H9 (cell line): ENCODE measurements at regions not wholly inside any gene's neighbourhood (a gene's known extent, or its start where the extent isn't known, plus 50 kb on each side); places are given as distances from the start of the nearest gene placed in this dataset.

Experiments
- DNase-seq: peaks from one replicate; pipeline ENCODE4 v3.0.0-alpha.2; 2017
- H2AFZ ChIP-seq: one replicate; pipeline ENCODE4 v1.6.1; 2013; ENCODE audit warnings: mild to moderate bottlenecking, low read length, control low read depth, moderate library complexity
- H2AK5ac ChIP-seq: 2 replicates; pipeline ENCODE4 v1.6.1; 2013; ENCODE audit warnings: low read length, control low read depth, mixed read lengths; ENCODE audit not compliant: insufficient read length
- H2BK120ac ChIP-seq: one replicate; pipeline ENCODE4 v1.6.1; 2013; ENCODE audit warnings: low read depth, mild to moderate bottlenecking, low read length, control low read depth, inconsistent platforms; ENCODE audit not compliant: poor library complexity, severe bottlenecking
- H2BK12ac ChIP-seq: 2 replicates; pipeline ENCODE4 v1.6.1; 2013; ENCODE audit warnings: low read length, control low read depth, mixed read lengths, low read depth; ENCODE audit not compliant: insufficient read length
- H2BK15ac ChIP-seq: 2 replicates; pipeline ENCODE4 v1.6.1; 2013; ENCODE audit warnings: low read depth, low read length, control low read depth
- H2BK20ac ChIP-seq: one replicate; pipeline ENCODE4 v1.6.1; 2013; ENCODE audit warnings: low read depth, mild to moderate bottlenecking, low read length, control low read depth, inconsistent platforms; ENCODE audit not compliant: poor library complexity, severe bottlenecking
- H2BK5ac ChIP-seq: 2 replicates; pipeline ENCODE4 v1.6.1; 2013; ENCODE audit warnings: low read length, control low read depth, mixed read lengths; ENCODE audit not compliant: insufficient read length
- H3K14ac ChIP-seq: 2 replicates; pipeline ENCODE4 v1.6.1; 2013; ENCODE audit warnings: low read length, control low read depth; ENCODE audit not compliant: insufficient read depth
- H3K18ac ChIP-seq: 2 replicates; pipeline ENCODE4 v1.6.1; 2013; ENCODE audit warnings: low read depth, mild to moderate bottlenecking, mixed read lengths, low read length, control low read depth; ENCODE audit not compliant: insufficient read length
- H3K23ac ChIP-seq: 2 replicates; pipeline ENCODE4 v1.6.1; 2013; ENCODE audit warnings: low read length, control low read depth, mixed read lengths, low read depth; ENCODE audit not compliant: insufficient read length
- H3K23me2 ChIP-seq: 2 replicates; pipeline ENCODE4 v1.6.1; 2013; ENCODE audit warnings: low read depth, mild to moderate bottlenecking, mixed read lengths, low read length, control low read depth; ENCODE audit not compliant: insufficient read length, poor library complexity, severe bottlenecking
- H3K27ac ChIP-seq: 2 replicates; pipeline ENCODE4 v1.5.1; 2013; ENCODE audit warnings: low read length, control low read depth, mixed read lengths, low read depth; ENCODE audit not compliant: insufficient read length
- H3K27me3 ChIP-seq: 2 replicates; pipeline ENCODE4 v1.6.1; 2013; ENCODE audit warnings: low read length, control low read depth, inconsistent platforms; ENCODE audit not compliant: insufficient read depth
- H3K4ac ChIP-seq: 2 replicates; pipeline ENCODE4 v1.6.1; 2013; ENCODE audit warnings: low read depth, mild to moderate bottlenecking, control low read depth, inconsistent platforms, low read length, moderate library complexity
- H3K4me1 ChIP-seq: 2 replicates; pipeline ENCODE4 v1.6.1; 2013; ENCODE audit warnings: low read length, control low read depth, inconsistent platforms; ENCODE audit not compliant: insufficient read depth
- H3K4me2 ChIP-seq: 2 replicates; pipeline ENCODE4 v1.6.1; 2013; ENCODE audit warnings: low read length, control low read depth, mixed read lengths; ENCODE audit not compliant: insufficient read length, insufficient read depth
- H3K56ac ChIP-seq: 2 replicates; pipeline ENCODE4 v1.6.1; 2013; ENCODE audit warnings: low read depth, mild to moderate bottlenecking, mixed read lengths, low read length, control low read depth; ENCODE audit not compliant: insufficient read length
- H3K79me1 ChIP-seq: 2 replicates; pipeline ENCODE4 v1.6.1; 2013; ENCODE audit warnings: low read depth, mild to moderate bottlenecking, moderate library complexity, low read length, control low read depth, inconsistent platforms; ENCODE audit not compliant: insufficient read depth, poor library complexity, severe bottlenecking
- H3K79me2 ChIP-seq: 2 replicates; pipeline ENCODE4 v1.6.1; 2013; ENCODE audit warnings: low read length, control low read depth, inconsistent platforms; ENCODE audit not compliant: insufficient read depth
- H3K9ac ChIP-seq: 2 replicates; pipeline ENCODE4 v1.6.1; 2013; ENCODE audit warnings: low read length, control low read depth, mixed read lengths; ENCODE audit not compliant: insufficient read length; ENCODE audit errors: extremely low read depth
- H3K9me3 ChIP-seq: one replicate; pipeline ENCODE4 v1.6.1; 2013; ENCODE audit warnings: low read depth, low read length, inconsistent platforms; ENCODE audit not compliant: control insufficient read depth
- H3T11ph ChIP-seq: one replicate; pipeline ENCODE4 v1.6.1; 2013; ENCODE audit warnings: mild to moderate bottlenecking, low read length, control low read depth, inconsistent platforms
- H4K20me1 ChIP-seq: one replicate; pipeline ENCODE4 v1.6.1; 2013; ENCODE audit not compliant: control insufficient read depth, insufficient read length, insufficient read depth
- H4K5ac ChIP-seq: 2 replicates; pipeline ENCODE4 v1.6.1; 2013; ENCODE audit warnings: low read depth, mild to moderate bottlenecking, mixed read lengths, low read length, control low read depth; ENCODE audit not compliant: insufficient read length
- H4K8ac ChIP-seq: replicated peaks from 2 replicates; pipeline ENCODE4 v1.6.1; 2013; ENCODE audit warnings: low read length, control low read depth, mixed read lengths, low read depth; ENCODE audit not compliant: insufficient read length
- H4K91ac ChIP-seq: 2 replicates; pipeline ENCODE4 v1.6.1; 2013; ENCODE audit warnings: low read depth, mild to moderate bottlenecking, moderate library complexity, mixed read lengths, low read length, control low read depth; ENCODE audit not compliant: insufficient read length
- H3K27ac Mint-ChIP-seq, 3 experiments: 2 replicates in 2 of 3; 3 replicates in 1 of 3; pipeline ENCODE4 v1.8.0; 2020 to 2021; ENCODE audit warnings: mixed read lengths in 3 of 3, mild to moderate bottlenecking in 1 of 3, moderate library complexity in 1 of 3
- H3K27me3 Mint-ChIP-seq: 2 replicates; pipeline ENCODE4 v1.8.0; 2021; ENCODE audit warnings: low read depth, mild to moderate bottlenecking, moderate library complexity, mixed read lengths
- H3K36me3 Mint-ChIP-seq, 3 experiments: 2 replicates in 2 of 3; 3 replicates in 1 of 3; pipeline ENCODE4 v1.8.0; 2020 to 2021; ENCODE audit warnings: low read depth in 3 of 3, mixed read lengths in 3 of 3; ENCODE audit not compliant: insufficient read depth in 1 of 3
- H3K4me1 Mint-ChIP-seq, 2 experiments: 2 replicates each; pipeline ENCODE4 v1.8.0; 2020; ENCODE audit warnings: mixed read lengths in 2 of 2
- H3K4me3 Mint-ChIP-seq, 2 experiments: 2 replicates in 1 of 2; 3 replicates in 1 of 2; pipeline ENCODE4 v1.8.0; 2020 to 2021; ENCODE audit warnings: mild to moderate bottlenecking in 2 of 2, mixed read lengths in 2 of 2, moderate library complexity in 1 of 2
- H3K9me3 Mint-ChIP-seq, 2 experiments: 2 replicates in 1 of 2; 3 replicates in 1 of 2; pipeline ENCODE4 v1.8.0; 2020; ENCODE audit warnings: mild to moderate bottlenecking in 2 of 2, mixed read lengths in 2 of 2, moderate library complexity in 1 of 2
- CTCF ChIP-seq: fragments of 200-600 bp; sonication (generic); conservative IDR thresholded peaks from 3 replicates; pipeline ENCODE4 v1.8.0; 2021; ENCODE audit warnings: antibody characterized with exemption, mild to moderate bottlenecking
- WGBS: extraction: QIAGEN DNeasy Blood & Tissue Kit; methylation state at CpG from one replicate; pipeline ENCODE4 v1.1.7; 2013; ENCODE audit warnings: missing lambda C conversion rate, low lambda C conversion rate, mixed read lengths; ENCODE audit not compliant: insufficient read length; ENCODE audit errors: extremely low coverage; 5-methylcytosine and 5-hydroxymethylcytosine counted together

- Histone ChIP-seq H2AK5ac (no peak overlapping the region), H3K27me3 (no peaks in the 10 kb centered on the region), H2BK5ac (no peak overlapping the region), H3K4me2 (no peak overlapping the region), H2BK120ac (no peak overlapping the region), H3K27ac (no peak overlapping the region), H3K23ac (no peak overlapping the region), H4K91ac (no peak overlapping the region), H3K4me1 (no peaks in the 10 kb centered on the region), H3K79me2 (no peaks in the 10 kb centered on the region), H2AFZ (no peak overlapping the region), H4K20me1 (no peaks in the 10 kb centered on the region), H3K23me2 (no peaks in the 10 kb centered on the region), H3T11ph (no peak overlapping the region), H3K9ac (no peak overlapping the region), H3K18ac (no peak overlapping the region), H3K79me1 (no peaks in the 10 kb centered on the region), H3K9me3 (no peaks in the 10 kb centered on the region), H2BK20ac (no peak overlapping the region), H2BK15ac (no peak overlapping the region), H4K8ac (no peak overlapping the region), H2BK12ac (no peak overlapping the region), H4K5ac (no peak overlapping the region), H3K14ac (no peak overlapping the region), H3K56ac (no peak overlapping the region), H3K4ac (no peak overlapping the region)
- H3K27me3 Mint-ChIP-seq, result no peaks in the 10 kb centered on the region
- H3K27ac Mint-ChIP-seq, result no peak overlapping the region
- no peak for TF ChIP-seq CTCF
- no CpG with 5 or more reads among the region's 5 CpGs for WGBS
- peaks cover 0 to 6% (median 1%) of the 10 kb centered on the region in 3 experiments; a peak in 2 of 7 replicates for H3K36me3 Mint-ChIP-seq
- no peaks in the 10 kb centered on the region for H3K4me1 Mint-ChIP-seq
- H3K9me3 Mint-ChIP-seq, result peaks cover 0 to 2% of the 10 kb centered on the region in 2 experiments; a peak in 1 of 5 replicates
- no peak overlapping the region for H3K4me3 Mint-ChIP-seq
- no peak for DNase-seq
Measured at GRCh38 chr2:157173740-157174184, 83.7 kb upstream of the GALNT5 start.
